Peyer's patch (tissue), 4 donors: ENCODE measurements at regions not wholly inside any gene's neighbourhood (a gene's known extent, or its start where the extent isn't known, plus 50 kb on each side); places are given as distances from the start of the nearest gene placed in this dataset.
"Not testable (repeated sequence)": the region's sequence is repeated elsewhere in the genome, so short reads cannot be mapped to it uniquely, and the experiment has no call there.

Source experiments
- DNase-seq, 3 donors: peaks; one replicate each; pipeline ENCODE4 v3.0.0-alpha.2; 2017 to 2019
- H3K27ac ChIP-seq, 4 donors: fragments of 200-600 bp; sonication (generic); one replicate each; pipeline ENCODE4 v1.5.1; 2016 to 2019
- H3K27me3 ChIP-seq, 2 donors: fragments of 200-600 bp; sonication (generic); one replicate each; pipeline ENCODE4 v1.5.1; 2019
- H3K36me3 ChIP-seq, 3 donors: fragments of 200-600 bp; sonication (generic); one replicate each; pipeline ENCODE4 v1.5.1; 2016 to 2019
- H3K4me1 ChIP-seq, 4 donors: fragments of 200-600 bp; sonication (generic); one replicate each; pipeline ENCODE4 v1.5.1; 2016 to 2019
- H3K4me3 ChIP-seq, 4 donors: fragments of 200-600 bp; sonication (generic); 1 replicate in 3 of 4; 2 replicates in 1 of 4; pipeline ENCODE4 v1.5.1; 2016 to 2019; ENCODE audit warnings: mild to moderate bottlenecking in 1 of 4
- H3K9me3 ChIP-seq, 4 donors: fragments of 200-600 bp; sonication (generic); one replicate each; pipeline ENCODE4 v1.5.1; 2016 to 2019; ENCODE audit warnings: mild to moderate bottlenecking in 1 of 4
- CTCF ChIP-seq, 6 experiments: fragments of 450-650 bp in 4 of 6; fragments of 200-600 bp in 2 of 6; sonication (generic) in 1 of 6; IDR thresholded peaks; one replicate each; pipeline ENCODE4 v1.5.1; 2017 to 2019; ENCODE audit warnings: antibody characterized with exemption in 6 of 6, mild to moderate bottlenecking in 3 of 6, moderate library complexity in 1 of 6
- POLR2A ChIP-seq, 2 donors: fragments of 450-650 bp; IDR thresholded peaks; one replicate each; pipeline ENCODE4 v1.5.1; 2017; ENCODE audit warnings: antibody characterized with exemption in 2 of 2, mild to moderate bottlenecking in 2 of 2, moderate library complexity in 2 of 2

GRCh38 chr10:117627561-117627960 is 85.0 kb downstream of the EMX2 start:
- Histone ChIP-seq H3K27ac (no peak overlapping the region), H3K4me3 (no peak overlapping the region), H3K9me3 (no peaks in the 10 kb centered on the region), H3K36me3 (no peaks in the 10 kb centered on the region), H3K27me3 (no peaks in the 10 kb centered on the region), H3K4me1 (no peaks in the 10 kb centered on the region)
- no peak for DNase-seq
- TF ChIP-seq POLR2A (IDR thresholded peaks at IDR 0.05), result no peak
- TF ChIP-seq CTCF (IDR thresholded peaks at IDR 0.05), result no peak

- H3K4me1 ChIP-seq, H3K4me3 ChIP-seq, H3K27me3 ChIP-seq, H3K9me3 ChIP-seq, H3K36me3 ChIP-seq, H3K27ac ChIP-seq, DNase-seq: not testable (repeated sequence)
These were observed 87.2 kb downstream of the EMX2 start for GRCh38 chr10:117629717-117630116.

GRCh38 chr10:117631276-117632145 is 89.0 kb downstream of the EMX2 start:
- no peaks in the 10 kb centered on the region for H3K9me3 ChIP-seq
- H3K27me3 ChIP-seq, result no peaks in the 10 kb centered on the region
- no peak for DNase-seq
- no peak overlapping the region for H3K27ac ChIP-seq
- H3K36me3 ChIP-seq, result no peaks in the 10 kb centered on the region
- no peaks in the 10 kb centered on the region for H3K4me1 ChIP-seq
- TF ChIP-seq POLR2A (IDR thresholded peaks at IDR 0.05) (no peak), CTCF (IDR thresholded peaks at IDR 0.05) (no peak)
- H3K4me3 ChIP-seq, result no peak overlapping the region

- Histone ChIP-seq H3K9me3 (no peaks in the 10 kb centered on the region), H3K27ac (no peak overlapping the region)
- TF ChIP-seq CTCF (IDR thresholded peaks at IDR 0.05), result no peak
- TF ChIP-seq POLR2A (IDR thresholded peaks at IDR 0.05), result no peak
These were observed 89.9 kb downstream of the EMX2 start for GRCh38 chr10:117632406-117632805.

GRCh38 chr10:117635826-117636225 is 93.3 kb downstream of the EMX2 start:
- Histone ChIP-seq H3K27me3 (no peaks in the 10 kb centered on the region), H3K36me3 (no peaks in the 10 kb centered on the region), H3K9me3 (no peaks in the 10 kb centered on the region), H3K4me3 (no peak overlapping the region), H3K4me1 (no peaks in the 10 kb centered on the region), H3K27ac (no peak overlapping the region)
- TF ChIP-seq CTCF (IDR thresholded peaks at IDR 0.05) (no peak), POLR2A (IDR thresholded peaks at IDR 0.05) (no peak)
- no peak for DNase-seq

More at GRCh38 chr10:117632406-117632805, 89.9 kb downstream of the EMX2 start:
- Histone ChIP-seq H3K4me3 (no peak overlapping the region), H3K27me3 (no peaks in the 10 kb centered on the region), H3K4me1 (no peaks in the 10 kb centered on the region), H3K36me3 (no peaks in the 10 kb centered on the region)
- no peak for DNase-seq

- TF ChIP-seq POLR2A (IDR thresholded peaks at IDR 0.05) (no peak), CTCF (IDR thresholded peaks at IDR 0.05) (no peak)
- DNase-seq, result no peak
- no peaks in the 10 kb centered on the region for H3K36me3 ChIP-seq
- H3K27me3 ChIP-seq, result no peaks in the 10 kb centered on the region
- no peak overlapping the region for H3K4me3 ChIP-seq
- H3K27ac ChIP-seq, result no peak overlapping the region
- no peaks in the 10 kb centered on the region for H3K9me3 ChIP-seq
- no peaks in the 10 kb centered on the region for H3K4me1 ChIP-seq
These were observed 95.7 kb downstream of the EMX2 start for GRCh38 chr10:117638200-117638599.
